ENCODE measurements at regions not wholly inside any gene's neighbourhood (a gene's known extent, or its start where the extent isn't known, plus 50 kb on each side); places are given as distances from the start of the nearest gene placed in this dataset.

- Mint-ChIP-seq H3K36me3 (ENCODE audit: low read depth) (no peaks in the 10 kb centered on the region), H3K27ac (no peak overlapping the region), H3K27me3 (no peaks in the 10 kb centered on the region), H3K4me3 (no peak overlapping the region), H3K4me1 (no peaks in the 10 kb centered on the region), H3K9me3 (no peaks in the 10 kb centered on the region)
- POLR2A ChIA-PET, result no interaction called here
- CTCF ChIA-PET, result no interaction called here
- ATAC-seq (ENCODE audit: low read depth) (no peak), DNase-seq (no peak)
- intact Hi-C loops (cut with micrococcal nuclease), result no loop called here
- TF ChIP-seq CTCF (IDR thresholded peaks at IDR 0.05), result no peak
Measured at GRCh38 chrX:6456196-6456595, 78.7 kb downstream of the VCX3A start.

GRCh38 chrX:6449946-6450345, 85.0 kb downstream of the VCX3A start:
- no peak for TF ChIP-seq CTCF (IDR thresholded peaks at IDR 0.05)

GRCh38 chrX:6448003-6448402, 86.9 kb downstream of the VCX3A start:
- Mint-ChIP-seq H3K4me3 (no peak overlapping the region), H3K27me3 (no peaks in the 10 kb centered on the region), H3K4me1 (no peaks in the 10 kb centered on the region), H3K9me3 (no peaks in the 10 kb centered on the region), H3K36me3 (ENCODE audit: low read depth) (no peaks in the 10 kb centered on the region), H3K27ac (no peak overlapping the region)
- ChIA-PET CTCF (no interaction called here), POLR2A (no interaction called here)
- no peak for TF ChIP-seq CTCF (IDR thresholded peaks at IDR 0.05)
- ATAC-seq (ENCODE audit: low read depth) (no peak), DNase-seq (no peak)
- intact Hi-C loops (cut with micrococcal nuclease), result no loop called here

More at GRCh38 chrX:6449946-6450345, 85.0 kb downstream of the VCX3A start:
- Mint-ChIP-seq H3K4me1 (no peaks in the 10 kb centered on the region), H3K9me3 (no peaks in the 10 kb centered on the region), H3K27me3 (no peaks in the 10 kb centered on the region), H3K36me3 (ENCODE audit: low read depth) (no peaks in the 10 kb centered on the region), H3K27ac (no peak overlapping the region), H3K4me3 (no peak overlapping the region)
- DNase-seq, result no peak
- CTCF ChIA-PET, result no interaction called here
- intact Hi-C loops (cut with micrococcal nuclease), result no loop called here
- POLR2A ChIA-PET, result interaction anchor here (0.7 kb wide), 1 partner anchor 414 kb away, joined by 15 read pairs; no protein-coding TSS in a partner anchor
- ATAC-seq (ENCODE audit: low read depth), result no peak

- no peak for TF ChIP-seq CTCF (IDR thresholded peaks at IDR 0.05)
- H3K4me1 Mint-ChIP-seq, result no peaks in the 10 kb centered on the region
- intact Hi-C loops (cut with micrococcal nuclease), result no loop called here
- no peak for ATAC-seq (ENCODE audit: low read depth)
- H3K27me3 Mint-ChIP-seq, result no peaks in the 10 kb centered on the region
- POLR2A ChIA-PET, result no interaction called here
- H3K36me3 Mint-ChIP-seq (ENCODE audit: low read depth), result no peaks in the 10 kb centered on the region
- no peak overlapping the region for H3K4me3 Mint-ChIP-seq
- H3K9me3 Mint-ChIP-seq, result no peaks in the 10 kb centered on the region
- CTCF ChIA-PET, result no interaction called here
- no peak overlapping the region for H3K27ac Mint-ChIP-seq
- DNase-seq, result no peak
Measured at GRCh38 chrX:6446582-6446981, 88.3 kb downstream of the VCX3A start.

GRCh38 chrX:6440648-6441047, 94.3 kb downstream of the VCX3A start:
- ATAC-seq (ENCODE audit: low read depth), result no peak
- no peaks in the 10 kb centered on the region for H3K4me1 Mint-ChIP-seq
- H3K9me3 Mint-ChIP-seq, result no peaks in the 10 kb centered on the region
- POLR2A ChIA-PET, result interaction anchor here (0.7 kb wide), 1 partner anchor 21 kb away, joined by 8 read pairs; no protein-coding TSS in a partner anchor
- no peak overlapping the region for H3K27ac Mint-ChIP-seq
- DNase-seq, result no peak
- no peak for TF ChIP-seq CTCF (IDR thresholded peaks at IDR 0.05)
- intact Hi-C loops (cut with micrococcal nuclease), result no loop called here
- H3K36me3 Mint-ChIP-seq (ENCODE audit: low read depth), result no peaks in the 10 kb centered on the region
- no peak overlapping the region for H3K4me3 Mint-ChIP-seq
- CTCF ChIA-PET, result no interaction called here
- no peaks in the 10 kb centered on the region for H3K27me3 Mint-ChIP-seq
